SK-N-SH (cell line): ENCODE measurements at regions not wholly inside any gene's neighbourhood (a gene's known extent, or its start where the extent isn't known, plus 50 kb on each side); places are given as distances from the start of the nearest gene placed in this dataset.

Source experiments
- CTCF ChIA-PET: fragments of 300-600, 350-600 bp; formaldehyde crosslinking; extraction: SDS; loops from one replicate; lab custom pipeline; 2021; lab: Yijun Ruan, JAX
- POLR2A ChIA-PET: fragments of 350-600 bp; sonication (Branson Sonifier 250); formaldehyde crosslinking; extraction: SDS; loops from one replicate; lab custom pipeline; 2020; ENCODE audit warnings: antibody characterized with exemption, inconsistent platforms; lab: Yijun Ruan, JAX
- DNase-seq: peaks from one replicate; pipeline ENCODE4 v3.0.0; 2012
- H2AFZ ChIP-seq: fragments of 200-600 bp; sonication (generic); 2 replicates; pipeline ENCODE4 v1.8.1; 2016; ENCODE audit warnings: antibody characterized with exemption, mild to moderate bottlenecking, low read depth
- H3F3A ChIP-seq: fragments of 200-600 bp; sonication (generic); replicated peaks from 2 replicates; pipeline ENCODE3; 2016; ENCODE audit warnings: antibody characterized with exemption, mild to moderate bottlenecking; ENCODE audit not compliant: insufficient read depth
- H3K27ac ChIP-seq, 2 experiments: fragments of 200-500 bp in 1 of 2; fragments of 200-600 bp in 1 of 2; sonication (Bioruptor generic) in 1 of 2; sonication (generic), shearing (Covaris generic) in 1 of 2; 2 replicates each; pipeline versions ENCODE4 v1.5.1 to v1.6.1; 2014 to 2016; ENCODE audit warnings: low read depth in 2 of 2, inconsistent platforms in 1 of 2, low read length in 1 of 2, mild to moderate bottlenecking in 1 of 2, mixed read lengths in 1 of 2
- H3K27me3 ChIP-seq: fragments of 200-600 bp; sonication (generic), shearing (Covaris generic); 2 replicates; pipeline ENCODE4 v1.6.1; 2016; ENCODE audit warnings: mixed run types; ENCODE audit not compliant: insufficient read depth
- H3K36me3 ChIP-seq, 2 experiments: fragments of 200-500 bp in 1 of 2; fragments of 200-600 bp in 1 of 2; sonication (Bioruptor generic) in 1 of 2; sonication (generic) in 1 of 2; replicated peaks in 1 of 2; 2 replicates each; pipeline versions ENCODE3 to v1.5.1; 2014 to 2016; ENCODE audit warnings: low read length in 1 of 2, mild to moderate bottlenecking in 1 of 2; ENCODE audit not compliant: insufficient read depth in 2 of 2, control insufficient read depth in 1 of 2
- H3K4me1 ChIP-seq, 2 experiments: fragments of 200-500 bp in 1 of 2; fragments of 200-600 bp in 1 of 2; sonication (Bioruptor generic) in 1 of 2; sonication (generic), shearing (Covaris generic) in 1 of 2; 2 replicates each; pipeline versions ENCODE4 v1.5.1 to v1.6.1; 2014 to 2016; ENCODE audit warnings: low read depth in 1 of 2, low read length in 1 of 2, mixed run types in 1 of 2; ENCODE audit not compliant: insufficient read depth in 2 of 2, control insufficient read depth in 1 of 2
- H3K4me2 ChIP-seq: fragments of 200-600 bp; sonication (generic), shearing (Covaris generic); 2 replicates; pipeline ENCODE4 v1.6.1; 2017; ENCODE audit warnings: mixed run types
- H3K4me3 ChIP-seq, 2 experiments: fragments of 200-500 bp in 1 of 2; fragments of 200-600 bp in 1 of 2; sonication (Bioruptor generic) in 1 of 2; sonication (generic), shearing (Covaris generic) in 1 of 2; 2 replicates each; pipeline versions ENCODE4 v1.5.1 to v1.8.1; 2014 to 2016; ENCODE audit warnings: low read depth in 2 of 2, inconsistent platforms in 1 of 2, low read length in 1 of 2, mild to moderate bottlenecking in 1 of 2, mixed read lengths in 1 of 2, moderate library complexity in 1 of 2
- H3K79me2 ChIP-seq: fragments of 200-600 bp; sonication (generic); 2 replicates; pipeline ENCODE4 v1.8.1; 2017; ENCODE audit warnings: mild to moderate bottlenecking; ENCODE audit not compliant: insufficient read depth
- H3K9ac ChIP-seq: fragments of 200-600 bp; sonication (generic); 2 replicates; pipeline ENCODE4 v1.6.1; 2017; ENCODE audit warnings: mixed run types
- H3K9me2 ChIP-seq: fragments of 200-600 bp; sonication (generic); 2 replicates; pipeline ENCODE4 v1.6.1; 2017; ENCODE audit warnings: mixed run types
- H3K9me3 ChIP-seq: fragments of 200-600 bp; sonication (generic); 2 replicates; pipeline ENCODE4 v1.6.1; 2017; ENCODE audit warnings: mixed run types, mild to moderate bottlenecking, moderate library complexity
- H4K20me1 ChIP-seq: fragments of 200-600 bp; sonication (generic); 2 replicates; pipeline ENCODE4 v1.6.1; 2017; ENCODE audit warnings: mild to moderate bottlenecking, mixed run types; ENCODE audit not compliant: insufficient read depth
- CHD2 ChIP-seq: fragments of 150-350 bp; IDR thresholded peaks from 2 replicates; pipeline ENCODE4 v1.6.1; 2018; ENCODE audit warnings: low read length; ENCODE audit not compliant: partially characterized antibody
- EZH2phosphoT487 ChIP-seq: fragments of 200-600 bp; sonication (generic); IDR thresholded peaks from 2 replicates; pipeline ENCODE4 v1.6.1; 2017; ENCODE audit warnings: low read depth, mixed run types, mild to moderate bottlenecking, antibody characterized with exemption, moderate library complexity, borderline replicate concordance
- GABPA ChIP-seq: IDR thresholded peaks from 2 replicates; pipeline ENCODE4 v1.4.0; 2012; ENCODE audit warnings: low read depth, mild to moderate bottlenecking
- JUND ChIP-seq: IDR thresholded peaks from 2 replicates; pipeline ENCODE4 v1.4.0; 2012
- MEF2A ChIP-seq: IDR thresholded peaks from 2 replicates; pipeline ENCODE4 v1.4.0; 2012; ENCODE audit warnings: low read depth, borderline replicate concordance
- NRF1 ChIP-seq: IDR thresholded peaks from 2 replicates; pipeline ENCODE4 v1.6.1; 2012; ENCODE audit warnings: low read depth, mild to moderate bottlenecking, low read length
- POLR2AphosphoS5 ChIP-seq: IDR thresholded peaks from 2 replicates; pipeline ENCODE4 v1.6.1; 2012; ENCODE audit warnings: low read depth, low read length
- RAD21 ChIP-seq: IDR thresholded peaks from 2 replicates; pipeline ENCODE4 v1.6.1; 2012; ENCODE audit warnings: mild to moderate bottlenecking, low read length
- RCOR1 ChIP-seq: fragments of 150-350 bp; IDR thresholded peaks from 2 replicates; pipeline ENCODE4 v1.6.1; 2017; ENCODE audit warnings: antibody characterized with exemption, low read length
- RFX5 ChIP-seq: IDR thresholded peaks from 2 replicates; pipeline ENCODE4 v1.6.1; 2012; ENCODE audit warnings: mild to moderate bottlenecking, improper control_type of control experiment, low read length
- SIN3A ChIP-seq: IDR thresholded peaks from 2 replicates; pipeline ENCODE4 v1.6.1; 2012; ENCODE audit warnings: low read depth, mild to moderate bottlenecking, low read length, moderate library complexity, borderline replicate concordance
- SMC3 ChIP-seq: IDR thresholded peaks from 2 replicates; pipeline ENCODE4 v1.6.1; 2012; ENCODE audit warnings: low read depth, low read length, improper control_type of control experiment
- TAF1 ChIP-seq: IDR thresholded peaks from 2 replicates; pipeline ENCODE4 v1.6.1; 2012; ENCODE audit warnings: low read depth, mild to moderate bottlenecking, low read length, moderate library complexity, borderline replicate concordance
- TEAD4 ChIP-seq: IDR thresholded peaks from 2 replicates; pipeline ENCODE4 v1.4.0; 2012; ENCODE audit warnings: mild to moderate bottlenecking, borderline replicate concordance; ENCODE audit not compliant: insufficient read depth
- WGBS: methylation state at CpG from one replicate; pipeline ENCODE4 v1.1.6; 2017; ENCODE audit warnings: low lambda C conversion rate; 5-methylcytosine and 5-hydroxymethylcytosine counted together
- TF ChIP-seq, protein P1 (sequence below): IDR thresholded peaks from 2 replicates; pipeline ENCODE4; 2012
- TF ChIP-seq, protein P2 (sequence below): fragments of 150-350 bp; IDR thresholded peaks from 2 replicates; pipeline ENCODE4 v1.6.1; 2016; ENCODE audit warnings: mild to moderate bottlenecking, low read depth, low read length
- TF ChIP-seq, protein P3 (sequence below): IDR thresholded peaks from 2 replicates; pipeline ENCODE4 v1.4.0; 2012; ENCODE audit warnings: low read depth, borderline replicate concordance
- TF ChIP-seq, protein P4 (sequence below): IDR thresholded peaks from 2 replicates; pipeline ENCODE4 v1.6.1; 2012; ENCODE audit warnings: mild to moderate bottlenecking, low read depth, low read length, moderate library complexity

DNA sequence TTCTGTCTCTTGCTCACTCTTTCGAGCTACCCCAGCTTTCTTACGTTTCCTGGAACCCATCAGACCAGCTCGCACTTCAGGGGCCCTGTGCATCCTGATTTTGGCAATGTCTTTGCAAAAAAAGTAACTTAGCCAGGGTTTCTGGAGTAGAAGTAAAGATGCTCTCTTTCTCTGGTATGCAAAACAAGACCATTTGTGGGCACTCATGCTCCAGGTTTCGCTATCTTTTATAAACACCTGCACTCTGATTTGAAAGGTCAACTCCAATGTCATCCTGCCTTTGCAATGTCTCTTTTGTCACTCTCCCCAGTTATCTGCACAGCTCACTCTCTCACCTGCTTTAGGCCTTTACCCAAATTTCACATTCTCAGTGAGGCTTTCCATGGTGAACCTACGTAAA lies 869.1 kb downstream of the QKI start (continued):
- TF ChIP-seq, protein P1, sequence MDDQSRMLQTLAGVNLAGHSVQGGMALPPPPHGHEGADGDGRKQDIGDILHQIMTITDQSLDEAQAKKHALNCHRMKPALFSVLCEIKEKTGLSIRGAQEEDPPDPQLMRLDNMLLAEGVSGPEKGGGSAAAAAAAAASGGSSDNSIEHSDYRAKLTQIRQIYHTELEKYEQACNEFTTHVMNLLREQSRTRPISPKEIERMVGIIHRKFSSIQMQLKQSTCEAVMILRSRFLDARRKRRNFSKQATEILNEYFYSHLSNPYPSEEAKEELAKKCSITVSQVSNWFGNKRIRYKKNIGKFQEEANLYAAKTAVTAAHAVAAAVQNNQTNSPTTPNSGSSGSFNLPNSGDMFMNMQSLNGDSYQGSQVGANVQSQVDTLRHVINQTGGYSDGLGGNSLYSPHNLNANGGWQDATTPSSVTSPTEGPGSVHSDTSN, result no peak
- TF ChIP-seq RCOR1 (no peak), TEAD4 (no peak), JUND (no peak), EZH2phosphoT487 (no peak), NRF1 (no peak), POLR2AphosphoS5 (no peak)

- TF ChIP-seq NRF1 (no peak), TAF1 (no peak), SIN3A (no peak), GABPA (no peak), RAD21 (no peak), CHD2 (no peak), MEF2A (no peak)
- TF ChIP-seq, protein P2, sequence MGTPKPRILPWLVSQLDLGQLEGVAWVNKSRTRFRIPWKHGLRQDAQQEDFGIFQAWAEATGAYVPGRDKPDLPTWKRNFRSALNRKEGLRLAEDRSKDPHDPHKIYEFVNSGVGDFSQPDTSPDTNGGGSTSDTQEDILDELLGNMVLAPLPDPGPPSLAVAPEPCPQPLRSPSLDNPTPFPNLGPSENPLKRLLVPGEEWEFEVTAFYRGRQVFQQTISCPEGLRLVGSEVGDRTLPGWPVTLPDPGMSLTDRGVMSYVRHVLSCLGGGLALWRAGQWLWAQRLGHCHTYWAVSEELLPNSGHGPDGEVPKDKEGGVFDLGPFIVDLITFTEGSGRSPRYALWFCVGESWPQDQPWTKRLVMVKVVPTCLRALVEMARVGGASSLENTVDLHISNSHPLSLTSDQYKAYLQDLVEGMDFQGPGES, result no peak
- TF ChIP-seq, protein P3, sequence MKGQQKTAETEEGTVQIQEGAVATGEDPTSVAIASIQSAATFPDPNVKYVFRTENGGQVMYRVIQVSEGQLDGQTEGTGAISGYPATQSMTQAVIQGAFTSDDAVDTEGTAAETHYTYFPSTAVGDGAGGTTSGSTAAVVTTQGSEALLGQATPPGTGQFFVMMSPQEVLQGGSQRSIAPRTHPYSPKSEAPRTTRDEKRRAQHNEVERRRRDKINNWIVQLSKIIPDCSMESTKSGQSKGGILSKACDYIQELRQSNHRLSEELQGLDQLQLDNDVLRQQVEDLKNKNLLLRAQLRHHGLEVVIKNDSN, result no peak
- Histone ChIP-seq H3K4me1 (no peaks in the 10 kb centered on the region), H3K9me3 (no peaks in the 10 kb centered on the region), H3K27ac (no peak overlapping the region), H3K27me3 (no peaks in the 10 kb centered on the region), H3K4me3 (no peak overlapping the region), H3K9ac (no peak overlapping the region), H3K9me2 (no peaks in the 10 kb centered on the region), H3K4me2 (no peak overlapping the region), H4K20me1 (no peaks in the 10 kb centered on the region), H2AFZ (no peak overlapping the region), H3F3A (no peaks in the 10 kb centered on the region), H3K79me2 (no peaks in the 10 kb centered on the region), H3K36me3 (no peaks in the 10 kb centered on the region)
- no peak for DNase-seq
- ChIA-PET CTCF (no interaction called here), POLR2A (no interaction called here)
- WGBS, result 4% methylated on average over 1 of the region's 1 CpG
Measured at GRCh38 chr6:164276211-164276610, 861.7 kb downstream of the QKI start.

- CTCF ChIA-PET, result no interaction called here
Measured at GRCh38 chr6:164275773-164276172, 861.3 kb downstream of the QKI start.

More at GRCh38 chr6:164275773-164276172, 861.3 kb downstream of the QKI start:
- Histone ChIP-seq H3K9me2 (no peaks in the 10 kb centered on the region), H4K20me1 (no peaks in the 10 kb centered on the region), H3K9me3 (no peaks in the 10 kb centered on the region), H3K4me1 (no peaks in the 10 kb centered on the region), H3K4me2 (no peak overlapping the region), H3K27me3 (no peaks in the 10 kb centered on the region), H3K27ac (no peak overlapping the region), H3K4me3 (no peak overlapping the region), H3F3A (no peaks in the 10 kb centered on the region), H3K36me3 (no peaks in the 10 kb centered on the region), H3K9ac (no peak overlapping the region), H2AFZ (no peak overlapping the region), H3K79me2 (no peaks in the 10 kb centered on the region)
- 7% methylated on average over 1 of the region's 1 CpG for WGBS
- no peak for DNase-seq
- TF ChIP-seq, protein P3, result no peak
- TF ChIP-seq SMC3 (no peak), RFX5 (no peak), MEF2A (no peak)
- TF ChIP-seq, protein P4, sequence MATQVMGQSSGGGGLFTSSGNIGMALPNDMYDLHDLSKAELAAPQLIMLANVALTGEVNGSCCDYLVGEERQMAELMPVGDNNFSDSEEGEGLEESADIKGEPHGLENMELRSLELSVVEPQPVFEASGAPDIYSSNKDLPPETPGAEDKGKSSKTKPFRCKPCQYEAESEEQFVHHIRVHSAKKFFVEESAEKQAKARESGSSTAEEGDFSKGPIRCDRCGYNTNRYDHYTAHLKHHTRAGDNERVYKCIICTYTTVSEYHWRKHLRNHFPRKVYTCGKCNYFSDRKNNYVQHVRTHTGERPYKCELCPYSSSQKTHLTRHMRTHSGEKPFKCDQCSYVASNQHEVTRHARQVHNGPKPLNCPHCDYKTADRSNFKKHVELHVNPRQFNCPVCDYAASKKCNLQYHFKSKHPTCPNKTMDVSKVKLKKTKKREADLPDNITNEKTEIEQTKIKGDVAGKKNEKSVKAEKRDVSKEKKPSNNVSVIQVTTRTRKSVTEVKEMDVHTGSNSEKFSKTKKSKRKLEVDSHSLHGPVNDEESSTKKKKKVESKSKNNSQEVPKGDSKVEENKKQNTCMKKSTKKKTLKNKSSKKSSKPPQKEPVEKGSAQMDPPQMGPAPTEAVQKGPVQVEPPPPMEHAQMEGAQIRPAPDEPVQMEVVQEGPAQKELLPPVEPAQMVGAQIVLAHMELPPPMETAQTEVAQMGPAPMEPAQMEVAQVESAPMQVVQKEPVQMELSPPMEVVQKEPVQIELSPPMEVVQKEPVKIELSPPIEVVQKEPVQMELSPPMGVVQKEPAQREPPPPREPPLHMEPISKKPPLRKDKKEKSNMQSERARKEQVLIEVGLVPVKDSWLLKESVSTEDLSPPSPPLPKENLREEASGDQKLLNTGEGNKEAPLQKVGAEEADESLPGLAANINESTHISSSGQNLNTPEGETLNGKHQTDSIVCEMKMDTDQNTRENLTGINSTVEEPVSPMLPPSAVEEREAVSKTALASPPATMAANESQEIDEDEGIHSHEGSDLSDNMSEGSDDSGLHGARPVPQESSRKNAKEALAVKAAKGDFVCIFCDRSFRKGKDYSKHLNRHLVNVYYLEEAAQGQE, result no peak
- TF ChIP-seq, protein P1, result no peak
- POLR2A ChIA-PET, result no interaction called here
